ENCODE measurements at regions not wholly inside any gene's neighbourhood (a gene's known extent, or its start where the extent isn't known, plus 50 kb on each side); places are given as distances from the start of the nearest gene placed in this dataset.

DNA sequence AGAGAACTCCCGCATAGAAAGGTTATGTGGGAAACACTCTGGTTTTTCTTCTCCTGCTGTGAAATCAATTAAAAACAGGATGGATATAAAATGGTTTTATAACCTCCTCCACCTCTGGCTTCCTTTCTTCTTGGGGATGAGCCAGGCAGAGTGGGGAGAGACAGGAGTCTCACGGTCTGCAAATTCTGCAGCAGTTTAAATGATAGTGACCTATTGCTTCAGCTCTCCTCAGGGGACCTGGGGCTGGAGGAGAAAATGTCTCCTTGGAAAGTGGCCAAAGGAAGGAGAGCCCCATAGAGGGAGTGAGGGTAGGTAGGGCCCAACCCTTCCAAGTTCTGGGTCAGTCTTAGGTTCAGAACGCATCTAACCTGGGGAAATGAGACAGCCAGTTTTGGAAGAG, 118.8 kb downstream of the MTX3 start:
- TF ChIP-seq, protein P1, sequence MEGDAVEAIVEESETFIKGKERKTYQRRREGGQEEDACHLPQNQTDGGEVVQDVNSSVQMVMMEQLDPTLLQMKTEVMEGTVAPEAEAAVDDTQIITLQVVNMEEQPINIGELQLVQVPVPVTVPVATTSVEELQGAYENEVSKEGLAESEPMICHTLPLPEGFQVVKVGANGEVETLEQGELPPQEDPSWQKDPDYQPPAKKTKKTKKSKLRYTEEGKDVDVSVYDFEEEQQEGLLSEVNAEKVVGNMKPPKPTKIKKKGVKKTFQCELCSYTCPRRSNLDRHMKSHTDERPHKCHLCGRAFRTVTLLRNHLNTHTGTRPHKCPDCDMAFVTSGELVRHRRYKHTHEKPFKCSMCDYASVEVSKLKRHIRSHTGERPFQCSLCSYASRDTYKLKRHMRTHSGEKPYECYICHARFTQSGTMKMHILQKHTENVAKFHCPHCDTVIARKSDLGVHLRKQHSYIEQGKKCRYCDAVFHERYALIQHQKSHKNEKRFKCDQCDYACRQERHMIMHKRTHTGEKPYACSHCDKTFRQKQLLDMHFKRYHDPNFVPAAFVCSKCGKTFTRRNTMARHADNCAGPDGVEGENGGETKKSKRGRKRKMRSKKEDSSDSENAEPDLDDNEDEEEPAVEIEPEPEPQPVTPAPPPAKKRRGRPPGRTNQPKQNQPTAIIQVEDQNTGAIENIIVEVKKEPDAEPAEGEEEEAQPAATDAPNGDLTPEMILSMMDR (optimal IDR thresholded peaks at IDR 0.05 in 1 of 3, IDR thresholded peaks at IDR 0.05 in 1 of 3, conservative IDR thresholded peaks at IDR 0.05 in 1 of 3; ENCODE audit: extremely low read depth in 1 of 3, insufficient read depth in 2 of 3, low read length in 3 of 3): no peak
- no peak for TF ChIP-seq EZH2 (IDR thresholded peaks at IDR 0.05; ENCODE audit: low read length)

Data from keratinocyte (primary cell).